Dermis microvascular lymphatic vessel endothelial cell (primary cell): ENCODE measurements at regions not wholly inside any gene's neighbourhood (a gene's known extent, or its start where the extent isn't known, plus 50 kb on each side); places are given as distances from the start of the nearest gene placed in this dataset.
"Not testable (repeated sequence)": the region's sequence is repeated elsewhere in the genome, so short reads cannot be mapped to it uniquely, and the experiment has no call there.

Source experiments
- DNase-seq, 2 donors: peaks; one replicate each; pipeline versions ENCODE4 v3.0.0 to v3.0.0-alpha.2; 2010; ENCODE audit warnings: low read depth in 2 of 2

DNA sequence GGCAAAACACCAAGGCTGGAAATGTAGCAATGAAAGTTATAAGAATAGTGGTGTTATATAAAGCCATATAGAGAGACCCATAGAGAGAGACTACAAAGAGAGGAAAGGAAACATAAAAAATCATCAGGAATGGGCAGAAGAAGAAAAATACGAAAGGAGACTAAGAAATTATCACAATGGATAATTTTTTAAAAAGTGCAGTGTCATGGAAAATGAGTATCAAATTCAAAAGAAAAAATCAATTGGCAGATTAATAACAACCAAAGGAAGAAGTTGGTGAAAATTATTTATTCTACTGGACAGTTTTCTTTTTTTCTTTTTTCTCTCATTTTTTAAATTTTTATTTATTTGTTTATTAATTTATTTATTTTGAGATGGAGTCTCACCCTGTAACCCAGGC lies 1488.4 kb upstream of the WWC1 start:
- DNase-seq = no peak

DNA sequence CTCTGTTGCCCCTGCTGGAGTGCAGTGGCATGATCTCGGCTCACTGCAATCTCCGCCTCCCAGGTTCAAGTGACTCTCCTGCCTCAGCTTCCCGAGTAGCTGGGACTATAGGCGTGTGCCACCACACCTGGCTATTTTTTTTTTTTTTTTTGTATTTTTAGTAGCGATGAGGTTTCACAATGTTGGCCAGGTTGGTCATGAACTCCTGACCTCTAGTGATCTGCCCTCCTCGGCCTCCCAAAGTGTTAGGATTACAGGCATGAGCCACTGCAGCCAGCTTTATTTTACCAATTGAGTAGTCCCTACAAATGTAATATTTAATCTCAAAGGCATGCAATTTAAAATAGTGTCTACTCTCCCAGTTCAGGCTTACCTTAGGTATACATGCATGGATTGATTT lies 1487.2 kb upstream of the WWC1 start:
- DNase-seq = not testable (repeated sequence)

DNA sequence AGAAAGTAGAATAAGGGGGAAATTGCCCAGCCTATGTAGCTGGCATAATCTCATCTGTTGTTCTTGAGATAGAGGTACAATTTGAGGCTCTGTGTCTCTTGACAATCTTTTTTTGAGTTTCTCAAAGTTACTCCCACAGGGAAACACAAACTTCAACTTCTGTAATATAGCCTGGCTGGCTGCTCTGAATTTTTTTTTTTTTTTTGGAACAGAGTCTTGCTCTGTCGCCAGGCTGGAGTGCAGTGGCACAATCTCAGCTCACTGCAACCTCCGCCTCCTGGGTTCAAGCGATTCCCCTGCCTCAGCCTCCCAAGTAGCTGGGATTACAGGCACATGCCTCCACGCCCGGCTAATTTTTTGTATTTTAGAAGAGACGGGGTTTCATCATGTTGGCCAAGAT lies 1486.8 kb upstream of the WWC1 start:
- not testable (repeated sequence) for DNase-seq

DNA sequence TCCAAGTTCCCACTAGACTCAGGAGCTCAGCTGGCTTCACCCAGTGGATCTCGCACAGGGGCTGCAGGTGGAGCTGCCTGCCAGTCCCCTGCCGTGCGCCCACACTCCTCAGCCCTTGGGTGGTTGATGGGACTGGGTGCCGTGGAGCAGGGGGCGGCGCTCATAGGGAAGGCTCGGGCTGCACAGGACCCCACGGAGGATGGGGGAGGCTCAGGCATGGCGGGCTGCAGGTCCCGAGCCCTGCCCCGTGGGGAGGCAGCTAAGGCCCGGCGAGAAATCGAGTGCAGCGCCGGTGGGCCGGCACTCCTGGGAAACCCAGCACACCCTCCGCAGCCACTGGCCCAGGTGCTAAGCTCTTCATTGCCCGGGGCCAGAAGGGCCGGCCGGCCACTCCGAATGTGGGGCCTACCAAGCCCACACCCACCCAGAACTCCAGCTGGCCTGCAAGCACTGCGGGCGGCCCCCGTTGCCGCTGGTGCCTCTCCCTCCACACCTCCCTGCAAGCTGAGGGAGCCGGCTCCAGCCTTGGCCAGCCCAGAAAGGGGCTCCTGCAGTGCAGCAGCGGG lies 1481.3 kb upstream of the WWC1 start:
- DNase-seq = not testable (repeated sequence)

DNA sequence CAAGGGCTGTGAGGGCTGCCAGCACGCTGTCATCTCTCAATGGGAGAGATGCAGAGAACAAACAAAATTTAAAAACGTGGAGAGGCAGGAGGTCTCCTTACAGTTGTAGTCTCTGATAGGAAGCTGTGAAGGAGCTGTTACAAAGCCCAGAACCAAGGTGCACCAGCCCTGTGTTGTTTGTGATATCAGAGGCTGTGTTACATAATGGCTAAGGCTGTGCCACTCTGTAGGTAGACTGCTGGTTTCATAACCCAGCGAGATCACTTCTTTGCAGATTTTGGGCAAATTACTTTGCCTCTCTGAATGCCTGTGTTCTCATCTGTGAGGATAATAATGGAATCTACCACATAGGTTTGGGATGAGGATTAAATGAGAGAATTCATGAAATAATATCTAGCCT lies 1480.7 kb upstream of the WWC1 start:
- no peak for DNase-seq

DNA sequence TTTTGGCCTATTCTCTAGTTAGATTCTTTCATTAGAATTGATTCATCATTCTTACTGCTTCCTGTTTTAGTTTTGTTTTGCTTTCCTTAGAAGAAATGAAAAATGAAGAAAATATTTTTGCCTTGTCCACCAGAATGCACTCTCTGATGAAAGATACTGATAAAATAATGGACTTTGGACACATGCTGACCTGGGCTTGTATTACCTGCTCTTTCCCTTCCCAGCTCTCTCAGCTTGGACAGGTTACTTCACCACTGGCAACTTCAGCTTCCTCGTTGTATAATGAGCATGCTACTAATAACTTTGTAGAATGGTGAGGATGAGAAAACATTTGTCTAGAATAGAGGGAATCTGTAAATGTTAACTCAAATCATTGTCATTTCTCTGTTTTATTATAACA lies 1468.1 kb upstream of the WWC1 start:
- DNase-seq = no peak

DNA sequence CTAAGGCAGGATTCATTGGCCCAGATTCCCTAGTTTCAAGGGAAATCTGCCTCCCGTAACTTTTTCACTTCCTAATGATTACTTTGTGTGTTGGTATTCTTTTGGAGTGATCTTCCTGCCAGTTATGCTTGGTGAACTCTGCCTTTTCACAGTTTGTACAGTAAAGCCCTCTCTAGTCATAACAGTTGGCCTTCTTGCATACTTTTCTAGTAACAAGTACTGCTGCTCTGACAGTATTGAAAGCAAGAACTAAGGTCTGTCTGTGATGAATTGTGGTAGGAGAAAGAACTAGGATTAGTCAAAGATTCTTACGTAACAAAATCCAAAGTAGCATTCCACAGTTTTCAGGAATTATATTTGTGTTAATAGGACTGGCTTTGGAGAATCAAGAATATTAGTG lies 1457.2 kb upstream of the WWC1 start:
- no peak for DNase-seq

DNA sequence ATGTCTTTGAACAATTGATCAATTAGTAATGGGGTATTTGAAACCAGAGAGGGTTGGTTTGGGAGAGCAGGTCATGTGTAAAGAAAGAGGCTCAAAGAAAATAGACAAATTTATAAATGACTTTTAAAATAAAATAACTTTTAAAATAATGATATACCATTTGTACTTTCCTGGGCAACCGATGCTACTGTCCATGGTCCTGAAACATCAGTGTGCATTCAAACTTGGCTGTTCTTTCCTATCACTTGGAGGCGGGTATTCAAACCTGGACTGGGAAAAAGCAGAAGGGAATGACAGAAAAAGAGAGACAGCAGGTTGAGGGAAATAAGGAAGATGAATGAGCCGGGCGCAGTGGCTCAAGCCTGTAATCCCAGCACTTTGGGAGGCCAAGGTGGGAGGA lies 1446.4 kb upstream of the WWC1 start:
- DNase-seq = peak in 1 of 2 donors; percentile 1

DNA sequence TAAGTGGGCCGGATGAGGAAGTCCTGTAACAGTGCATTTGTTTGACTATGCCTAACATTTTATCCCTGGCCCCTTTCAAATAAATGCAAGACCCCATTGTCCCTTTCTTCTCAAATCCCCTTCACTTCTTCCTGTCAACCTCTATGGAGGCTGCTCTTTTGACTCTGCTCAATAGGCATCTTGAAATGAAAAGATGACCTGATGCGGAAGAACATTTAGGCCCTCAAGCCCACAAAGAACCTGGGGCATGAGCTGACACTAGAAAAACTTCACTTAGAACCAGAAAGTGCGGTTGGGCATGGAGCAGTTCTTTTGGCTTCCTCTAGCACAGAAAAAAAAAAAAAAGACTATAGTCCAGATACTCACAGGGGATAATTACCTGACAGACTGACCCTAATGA lies 1434.7 kb upstream of the WWC1 start:
- DNase-seq = no peak

DNA sequence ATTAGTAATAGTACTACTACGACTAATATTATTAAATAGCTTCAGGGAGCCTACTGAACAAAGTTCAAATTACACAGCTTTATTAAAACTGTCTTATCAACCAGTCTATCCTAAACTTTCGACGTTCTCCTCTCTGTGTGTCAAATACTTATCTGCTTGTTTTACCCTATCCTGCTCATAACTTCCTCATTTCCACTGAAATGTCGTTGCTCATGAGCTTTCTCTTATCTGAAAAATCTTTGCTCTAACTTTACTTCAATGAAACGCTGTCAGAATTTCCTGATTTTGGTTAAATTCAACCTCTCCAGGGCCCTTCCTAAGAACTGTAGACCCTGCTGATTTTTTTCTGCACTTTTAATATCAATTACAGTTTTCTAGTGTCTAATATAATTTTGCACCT lies 1431.0 kb upstream of the WWC1 start:
- no peak for DNase-seq

DNA sequence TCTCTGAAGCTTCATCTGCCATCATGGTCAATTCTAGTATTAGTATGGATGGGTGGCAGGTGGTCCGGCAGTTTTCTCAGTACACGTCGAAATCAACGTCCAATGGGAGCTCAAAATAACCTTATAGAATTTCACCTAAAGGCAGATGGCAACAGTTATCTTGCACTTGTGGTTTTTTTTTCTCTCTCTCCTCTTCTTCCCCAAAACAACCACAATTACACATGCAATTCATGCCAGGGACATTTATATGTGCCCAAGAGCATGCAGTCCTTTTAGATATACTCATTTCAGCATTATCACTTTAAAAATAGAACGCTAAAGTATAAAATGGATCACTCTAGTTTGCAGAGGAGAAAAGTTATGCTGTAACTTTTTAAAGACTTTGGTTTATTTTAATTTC lies 1428.9 kb upstream of the WWC1 start:
- DNase-seq = no peak

DNA sequence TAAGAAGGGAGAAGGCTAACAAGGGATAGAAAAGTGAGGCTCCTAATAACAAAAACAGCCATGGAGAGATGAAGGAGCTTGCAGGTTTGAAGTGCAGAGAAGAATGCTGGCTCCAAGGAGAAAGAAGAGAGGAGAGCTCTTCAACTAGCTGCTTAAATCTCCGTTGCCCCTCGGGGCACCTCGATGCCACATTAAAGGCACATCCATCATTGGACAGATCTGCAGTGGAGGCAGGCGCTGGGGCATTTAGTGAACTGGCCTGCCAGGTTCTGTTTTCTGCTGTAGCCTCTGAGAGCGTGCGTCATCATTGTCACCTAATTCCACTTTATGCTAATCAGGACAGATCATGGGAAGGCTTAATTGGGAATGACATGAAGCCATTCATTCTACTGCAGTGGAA lies 1426.2 kb upstream of the WWC1 start:
- no peak for DNase-seq

DNA sequence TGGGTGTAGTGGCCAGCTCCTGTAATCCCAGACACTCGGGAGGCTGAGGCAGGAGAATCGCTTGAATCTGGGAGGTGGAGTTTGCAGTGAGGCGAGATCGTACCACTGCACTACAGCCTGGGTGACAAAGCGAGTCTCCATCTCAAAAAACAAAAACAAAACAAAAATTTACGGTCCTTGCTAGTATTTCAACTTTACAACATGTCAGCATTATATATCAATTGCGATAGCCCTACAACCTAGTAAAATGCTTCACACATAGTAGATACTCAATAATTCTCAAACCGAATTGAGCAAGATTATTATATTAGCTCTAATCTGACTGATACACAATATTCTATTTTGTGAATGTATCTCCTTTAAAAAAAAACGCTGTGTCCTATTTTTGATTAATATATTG lies 1411.0 kb upstream of the WWC1 start:
- DNase-seq = no peak

DNA sequence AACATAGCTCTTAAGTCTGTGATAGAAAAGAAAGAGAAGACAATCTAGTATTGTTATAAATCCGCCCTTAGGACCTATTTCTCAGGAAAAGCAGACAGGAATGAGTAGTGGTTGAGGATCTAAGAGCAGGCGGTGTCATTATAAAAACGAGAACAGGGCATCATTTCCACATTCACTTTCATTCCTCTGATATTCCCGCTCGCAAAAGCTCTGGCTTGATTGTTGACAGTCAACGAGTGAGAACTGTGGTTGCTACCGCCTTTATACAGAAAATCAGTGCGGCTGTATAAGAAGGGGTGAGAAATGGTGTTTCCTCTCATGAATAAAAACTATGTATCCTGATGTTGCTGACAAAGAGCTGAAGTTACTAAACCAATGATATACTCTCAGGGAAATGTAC lies 1409.6 kb upstream of the WWC1 start:
- no peak for DNase-seq

DNA sequence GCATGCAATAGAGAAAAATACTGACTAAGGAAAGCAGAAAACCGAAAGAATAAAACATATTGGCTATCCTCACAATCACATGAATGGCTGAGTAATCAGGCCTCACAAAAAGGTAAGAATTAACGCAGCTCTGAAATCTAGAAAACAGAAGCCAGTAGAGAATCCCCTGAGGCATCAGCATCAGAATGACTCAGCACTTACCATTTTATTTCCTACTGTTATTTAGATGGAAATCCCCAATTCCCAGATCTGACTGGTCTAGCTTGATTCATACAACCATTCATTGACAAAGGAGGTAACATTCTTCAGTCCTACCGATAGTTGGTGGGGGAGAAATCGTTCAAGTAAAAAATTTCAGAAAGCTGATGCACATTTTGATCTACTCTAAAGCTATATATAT lies 1408.4 kb upstream of the WWC1 start:
- DNase-seq = no peak

DNA sequence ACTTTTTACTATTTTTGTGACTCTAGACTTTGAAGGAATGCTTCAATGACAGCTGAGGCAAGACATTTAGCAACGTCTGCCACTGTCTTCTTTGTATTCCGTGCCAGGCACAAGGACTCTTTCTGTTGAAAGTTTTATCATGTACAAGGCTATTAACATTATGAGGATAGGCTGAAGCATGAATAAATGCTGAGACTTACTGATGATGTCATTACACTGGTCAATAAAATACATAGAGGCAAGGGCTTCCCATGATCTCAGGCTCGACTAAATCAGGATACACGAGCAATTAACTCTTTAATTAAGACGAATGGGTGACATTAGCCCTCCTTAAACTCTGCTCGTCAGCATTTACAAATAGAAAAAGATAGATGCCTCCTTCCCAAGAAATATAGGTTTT lies 1393.3 kb upstream of the WWC1 start:
- no peak for DNase-seq

DNA sequence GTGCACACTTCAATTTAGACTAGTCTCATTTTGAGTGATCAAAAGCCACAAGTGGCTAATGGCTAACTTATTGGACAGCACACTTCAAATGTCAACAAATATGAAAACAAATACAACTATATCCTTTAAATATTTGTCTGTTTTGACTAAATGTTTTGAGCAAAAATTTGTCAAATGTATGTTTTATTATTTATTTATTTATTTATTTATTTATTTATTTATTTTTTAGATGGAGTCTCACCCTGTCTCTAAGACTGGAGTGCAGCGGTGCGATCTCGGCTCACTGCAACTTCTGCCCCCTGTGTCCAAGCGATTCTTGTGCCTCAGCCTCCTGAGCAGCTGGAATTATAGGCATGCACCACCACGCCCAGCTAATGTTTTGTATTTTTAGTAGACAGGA lies 1392.1 kb upstream of the WWC1 start:
- DNase-seq = no peak

DNA sequence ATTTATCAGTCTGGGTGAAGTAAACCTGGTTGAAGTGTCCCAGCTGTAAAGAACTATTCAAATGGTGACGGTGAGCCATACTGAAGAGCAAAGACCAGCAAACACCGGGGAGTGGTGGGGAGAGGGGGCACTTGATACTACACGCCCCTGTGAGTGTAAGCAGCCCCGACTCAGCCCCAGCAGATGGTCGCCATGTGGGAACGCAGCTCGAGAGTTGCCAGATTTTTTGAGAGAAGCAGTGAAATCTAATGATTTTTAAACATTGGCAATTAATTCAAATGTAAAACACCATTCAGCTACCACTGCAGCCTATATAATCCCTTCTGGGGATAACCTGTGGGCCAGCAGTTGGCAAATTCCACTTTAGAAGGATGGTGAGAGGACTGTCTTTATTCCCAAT lies 1386.9 kb upstream of the WWC1 start:
- DNase-seq = no peak

DNA sequence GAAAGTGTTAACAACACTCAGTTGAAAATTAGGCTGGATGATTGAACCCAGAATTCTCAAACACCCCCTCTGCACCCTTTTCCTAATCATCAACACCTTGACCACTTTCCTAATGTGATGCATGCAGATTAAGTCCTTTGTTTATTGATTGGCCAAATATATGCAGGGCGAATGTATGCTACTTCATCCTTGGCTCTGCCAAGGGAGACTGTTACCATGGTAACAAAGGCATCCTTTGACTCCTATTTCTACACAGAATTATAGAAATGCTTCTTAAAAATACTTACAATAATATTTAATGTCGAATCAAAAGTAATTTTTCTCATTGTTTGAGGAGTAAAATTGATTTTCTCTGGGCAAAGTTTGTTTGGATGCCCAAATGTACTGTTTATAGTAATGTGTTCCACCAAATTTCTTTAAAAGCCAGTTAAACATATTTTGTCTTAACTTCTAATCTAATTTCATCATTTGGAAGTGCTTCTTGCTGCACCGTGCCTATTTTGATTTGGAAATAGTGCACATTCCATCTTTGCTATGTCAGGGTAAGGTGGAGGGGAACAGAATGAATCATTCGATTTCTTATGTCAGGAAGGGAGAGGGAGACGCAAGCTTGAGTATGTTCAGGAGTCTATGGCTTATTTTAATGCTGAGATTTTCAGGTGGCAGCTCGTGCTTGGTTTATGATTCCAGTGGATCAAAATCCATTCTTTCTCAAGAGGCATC lies 1384.3 kb upstream of the WWC1 start:
- no peak for DNase-seq

DNA sequence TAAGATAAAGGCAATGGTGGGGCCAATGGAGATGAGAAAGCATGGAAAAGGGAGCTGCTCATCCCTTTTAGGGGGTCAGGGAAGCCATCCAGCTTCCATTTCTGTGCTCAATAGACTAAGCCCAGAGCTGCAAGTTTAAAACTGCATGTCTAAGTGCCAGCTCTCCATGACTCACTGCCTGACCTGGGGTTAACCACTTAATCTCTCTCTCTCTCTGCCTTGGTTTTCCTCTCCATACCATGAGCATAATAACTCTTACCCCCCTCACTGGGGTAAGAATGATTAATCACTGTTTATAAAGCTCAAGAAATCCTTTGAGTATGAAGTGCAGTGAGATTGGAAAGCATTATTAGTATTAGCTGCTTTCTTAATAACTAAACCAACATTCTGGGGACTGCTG lies 1382.4 kb upstream of the WWC1 start:
- no peak for DNase-seq

DNA sequence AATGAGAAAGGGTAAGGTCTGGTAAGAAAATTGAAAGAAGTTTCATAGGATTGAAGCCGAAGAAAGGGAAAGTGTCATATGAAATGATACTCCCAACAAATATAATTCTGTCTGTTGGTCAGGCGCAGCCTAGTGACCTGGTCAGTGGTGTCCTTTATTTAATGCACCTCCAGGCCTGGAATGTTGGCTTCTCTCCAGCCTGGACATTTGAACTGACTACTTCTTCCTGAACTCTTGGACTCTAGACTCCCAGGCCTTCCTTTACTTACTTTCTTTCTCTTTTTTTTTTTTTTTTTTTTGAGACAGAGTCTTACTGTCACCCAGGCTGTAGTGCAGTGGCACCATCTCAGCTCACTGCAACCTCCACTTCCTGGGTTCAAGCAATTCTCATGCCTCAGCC lies 1381.5 kb upstream of the WWC1 start:
- no peak for DNase-seq

DNA sequence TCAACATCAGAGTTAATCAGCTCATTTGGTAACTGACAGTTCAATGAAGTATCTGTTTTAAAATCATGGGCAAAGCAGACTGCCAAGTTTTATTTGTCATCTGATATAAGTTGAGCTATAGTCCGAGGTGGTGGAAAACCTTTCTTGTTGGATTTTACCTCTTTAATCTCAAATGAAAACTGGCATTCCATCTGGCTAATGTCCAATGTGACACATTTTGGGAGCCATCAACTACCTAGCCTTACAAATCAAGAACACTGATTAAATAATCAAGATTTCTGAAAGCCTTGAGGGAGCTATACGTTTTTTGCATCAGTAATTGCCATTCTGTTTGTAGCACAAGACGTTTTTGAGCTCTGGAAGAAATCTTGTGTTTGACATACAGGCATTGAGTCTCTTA lies 1380.5 kb upstream of the WWC1 start:
- DNase-seq = no peak

DNA sequence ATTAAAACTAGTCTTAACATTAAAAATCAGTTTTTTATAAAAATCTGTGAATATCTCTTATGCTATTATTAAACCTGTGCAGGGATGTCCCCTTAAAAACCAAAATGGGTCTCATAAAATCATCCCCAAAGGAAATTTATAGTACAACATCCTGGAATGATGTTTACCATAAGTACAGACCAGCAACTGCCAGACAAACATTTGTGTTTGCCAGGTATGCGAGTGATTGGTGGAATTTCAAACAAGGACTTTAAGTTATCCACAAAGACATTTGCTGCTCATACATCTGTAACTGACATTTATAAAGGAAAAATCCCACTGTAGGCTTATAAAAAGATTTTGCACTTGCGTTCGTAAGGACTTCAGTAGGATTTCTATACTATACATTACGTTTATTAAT lies 1375.4 kb upstream of the WWC1 start:
- no peak for DNase-seq

DNA sequence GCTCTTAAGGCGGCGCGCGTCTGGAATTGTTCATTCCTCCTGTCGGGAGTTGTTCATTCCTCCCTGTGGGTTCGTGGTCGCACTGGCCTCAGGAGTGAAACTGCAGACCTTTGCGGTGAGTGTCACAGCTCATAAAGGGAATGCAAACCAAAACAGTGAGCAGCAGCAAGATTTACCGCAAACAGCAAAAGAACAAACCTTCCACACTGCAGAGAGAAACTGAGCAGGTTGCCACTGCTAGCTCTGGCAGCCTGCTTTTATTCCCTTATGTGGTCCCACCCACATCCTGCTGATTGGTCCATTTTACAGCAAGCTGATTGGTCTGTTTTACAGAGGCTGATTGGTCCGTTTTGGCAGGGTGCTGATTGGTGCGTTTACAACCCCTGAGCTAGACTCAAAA lies 1365.3 kb upstream of the WWC1 start:
- DNase-seq = no peak
